ENCODE measurements at regions not wholly inside any gene's neighbourhood (a gene's known extent, or its start where the extent isn't known, plus 50 kb on each side); places are given as distances from the start of the nearest gene placed in this dataset.

DNA sequence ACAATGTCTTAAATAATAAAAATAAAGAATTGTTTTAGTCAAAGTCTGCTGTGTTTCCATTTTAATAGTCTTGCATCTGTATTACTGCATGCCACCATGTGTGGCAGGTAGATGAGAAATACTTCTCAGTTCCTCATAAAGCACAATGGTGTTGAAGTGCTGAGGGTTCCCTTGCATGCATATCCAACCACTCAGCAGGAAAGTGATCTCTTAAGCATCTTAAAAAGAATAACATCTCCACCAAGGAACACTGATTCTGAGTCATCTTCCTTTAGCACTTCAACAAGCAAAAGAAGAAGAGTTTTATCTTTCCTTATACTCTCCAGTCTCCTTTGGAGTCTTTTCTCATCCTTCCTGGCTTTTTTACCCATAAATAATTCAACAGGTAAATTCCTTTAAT is 602.0 kb downstream of the TBL1XR1 start:
- Histone ChIP-seq H3K27me3 (ENCODE audit: insufficient read depth, low read length) (no peaks in the 10 kb centered on the region), H2BK5ac (ENCODE audit: insufficient read length, low read length) (no peak overlapping the region), H3K23ac (ENCODE audit: insufficient read length, low read depth, low read length) (no peak overlapping the region), H4K20me1 (ENCODE audit: control insufficient read depth, insufficient read depth, insufficient read length) (no peaks in the 10 kb centered on the region), H3K4me2 (ENCODE audit: insufficient read depth, insufficient read length, low read length) (no peak overlapping the region), H3K9me3 (ENCODE audit: control insufficient read depth, low read depth, low read length) (no peaks in the 10 kb centered on the region), H3K9ac (ENCODE audit: extremely low read depth, insufficient read length, low read length) (no peak overlapping the region), H3K27ac (ENCODE audit: insufficient read length, low read depth, low read length) (no peak overlapping the region), H3K18ac (ENCODE audit: insufficient read length, low read depth, low read length) (no peak overlapping the region), H4K5ac (ENCODE audit: insufficient read length, low read depth, low read length) (no peak overlapping the region), H3K56ac (ENCODE audit: insufficient read length, low read depth, low read length) (no peak overlapping the region), H2AK5ac (ENCODE audit: insufficient read length, low read length) (no peak overlapping the region), H4K8ac (replicated peaks; ENCODE audit: insufficient read length, low read depth, low read length) (no peak overlapping the region), H3K79me1 (ENCODE audit: insufficient read depth, low read depth, low read length, poor library complexity, severe bottlenecking) (no peaks in the 10 kb centered on the region), H2BK15ac (ENCODE audit: low read depth, low read length) (no peak overlapping the region), H3T11ph (ENCODE audit: low read length) (no peak overlapping the region), H3K23me2 (ENCODE audit: insufficient read length, low read depth, low read length, poor library complexity, severe bottlenecking) (no peaks in the 10 kb centered on the region), H2BK12ac (ENCODE audit: insufficient read length, low read depth, low read length) (no peak overlapping the region), H3K79me2 (ENCODE audit: insufficient read depth, low read length) (no peaks in the 10 kb centered on the region), H2BK20ac (ENCODE audit: low read depth, low read length, poor library complexity, severe bottlenecking) (no peak overlapping the region), H3K4ac (ENCODE audit: low read depth, low read length) (no peak overlapping the region), H4K91ac (ENCODE audit: insufficient read length, low read depth, low read length) (no peak overlapping the region), H3K14ac (ENCODE audit: insufficient read depth, low read length) (no peak overlapping the region), H2AFZ (ENCODE audit: low read length) (no peak overlapping the region), H2BK120ac (ENCODE audit: low read depth, low read length, poor library complexity, severe bottlenecking) (no peak overlapping the region), H3K4me1 (ENCODE audit: insufficient read depth, low read length) (no peaks in the 10 kb centered on the region)
- peaks cover 0 to 4% of the 10 kb centered on the region in 2 experiments; a peak in 2 of 4 replicates for H3K4me1 Mint-ChIP-seq
- H3K9me3 Mint-ChIP-seq: no peaks in the 10 kb centered on the region; a peak in 1 of 5 replicates
- no peak overlapping the region for H3K4me3 Mint-ChIP-seq
- TF ChIP-seq, protein P1, sequence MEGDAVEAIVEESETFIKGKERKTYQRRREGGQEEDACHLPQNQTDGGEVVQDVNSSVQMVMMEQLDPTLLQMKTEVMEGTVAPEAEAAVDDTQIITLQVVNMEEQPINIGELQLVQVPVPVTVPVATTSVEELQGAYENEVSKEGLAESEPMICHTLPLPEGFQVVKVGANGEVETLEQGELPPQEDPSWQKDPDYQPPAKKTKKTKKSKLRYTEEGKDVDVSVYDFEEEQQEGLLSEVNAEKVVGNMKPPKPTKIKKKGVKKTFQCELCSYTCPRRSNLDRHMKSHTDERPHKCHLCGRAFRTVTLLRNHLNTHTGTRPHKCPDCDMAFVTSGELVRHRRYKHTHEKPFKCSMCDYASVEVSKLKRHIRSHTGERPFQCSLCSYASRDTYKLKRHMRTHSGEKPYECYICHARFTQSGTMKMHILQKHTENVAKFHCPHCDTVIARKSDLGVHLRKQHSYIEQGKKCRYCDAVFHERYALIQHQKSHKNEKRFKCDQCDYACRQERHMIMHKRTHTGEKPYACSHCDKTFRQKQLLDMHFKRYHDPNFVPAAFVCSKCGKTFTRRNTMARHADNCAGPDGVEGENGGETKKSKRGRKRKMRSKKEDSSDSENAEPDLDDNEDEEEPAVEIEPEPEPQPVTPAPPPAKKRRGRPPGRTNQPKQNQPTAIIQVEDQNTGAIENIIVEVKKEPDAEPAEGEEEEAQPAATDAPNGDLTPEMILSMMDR (conservative IDR thresholded peaks at IDR 0.05): no peak
- H3K27ac Mint-ChIP-seq: no peak overlapping the region
- no peaks in the 10 kb centered on the region for H3K27me3 Mint-ChIP-seq (ENCODE audit: low read depth)
- H3K36me3 Mint-ChIP-seq (ENCODE audit: insufficient read depth in 1 of 3, low read depth in 3 of 3): no peaks in the 10 kb centered on the region
- no peak for DNase-seq

Data from H9 (cell line).